ENCODE measurements at regions not wholly inside any gene's neighbourhood (a gene's known extent, or its start where the extent isn't known, plus 50 kb on each side); places are given as distances from the start of the nearest gene placed in this dataset.

GRCh38 chr2:12036640-12036983, 290.2 kb downstream of the LPIN1 start:
- no peak overlapping the region for H3K4me2 ChIP-seq (ENCODE audit: control insufficient read depth, extremely low read depth, insufficient read depth, low read depth, low read length)
- H4K20me1 ChIP-seq (ENCODE audit: control insufficient read depth, extremely low read depth, insufficient read depth, low read length): no peaks in the 10 kb centered on the region
- H3K27me3 ChIP-seq (ENCODE audit: control insufficient read depth, extremely low read depth, insufficient read depth, low read length): no peaks in the 10 kb centered on the region
- DNase-seq (ENCODE audit: low read depth, low spot score) (no peak), FAIRE-seq (no peak)
- H3K36me3 ChIP-seq (ENCODE audit: control insufficient read depth in 2 of 2, extremely low read depth in 1 of 2, insufficient read depth in 2 of 2, low read length in 2 of 2): no peaks in the 10 kb centered on the region
- TF ChIP-seq, protein P1, sequence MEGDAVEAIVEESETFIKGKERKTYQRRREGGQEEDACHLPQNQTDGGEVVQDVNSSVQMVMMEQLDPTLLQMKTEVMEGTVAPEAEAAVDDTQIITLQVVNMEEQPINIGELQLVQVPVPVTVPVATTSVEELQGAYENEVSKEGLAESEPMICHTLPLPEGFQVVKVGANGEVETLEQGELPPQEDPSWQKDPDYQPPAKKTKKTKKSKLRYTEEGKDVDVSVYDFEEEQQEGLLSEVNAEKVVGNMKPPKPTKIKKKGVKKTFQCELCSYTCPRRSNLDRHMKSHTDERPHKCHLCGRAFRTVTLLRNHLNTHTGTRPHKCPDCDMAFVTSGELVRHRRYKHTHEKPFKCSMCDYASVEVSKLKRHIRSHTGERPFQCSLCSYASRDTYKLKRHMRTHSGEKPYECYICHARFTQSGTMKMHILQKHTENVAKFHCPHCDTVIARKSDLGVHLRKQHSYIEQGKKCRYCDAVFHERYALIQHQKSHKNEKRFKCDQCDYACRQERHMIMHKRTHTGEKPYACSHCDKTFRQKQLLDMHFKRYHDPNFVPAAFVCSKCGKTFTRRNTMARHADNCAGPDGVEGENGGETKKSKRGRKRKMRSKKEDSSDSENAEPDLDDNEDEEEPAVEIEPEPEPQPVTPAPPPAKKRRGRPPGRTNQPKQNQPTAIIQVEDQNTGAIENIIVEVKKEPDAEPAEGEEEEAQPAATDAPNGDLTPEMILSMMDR (optimal IDR thresholded peaks at IDR 0.05 in 1 of 3, IDR thresholded peaks at IDR 0.05 in 1 of 3, conservative IDR thresholded peaks at IDR 0.05 in 1 of 3; ENCODE audit: extremely low read depth in 1 of 3, insufficient read depth in 2 of 3, low read length in 3 of 3): no peak
- TF ChIP-seq EZH2 (IDR thresholded peaks at IDR 0.05; ENCODE audit: low read length): no peak
- H3K9me3 ChIP-seq (ENCODE audit: control insufficient read depth, low read depth, low read length): peaks cover 9% of the 10 kb centered on the region
- dilution Hi-C loops (cut with MboI; ENCODE audit: extremely low pct_ligation_motif_present, low sequenced_read_pairs): no loop called here
- no peak overlapping the region for H3K9ac ChIP-seq (ENCODE audit: control insufficient read depth, extremely low read depth, insufficient read depth, low read length)
- no peaks in the 10 kb centered on the region for H3K79me2 ChIP-seq (ENCODE audit: control insufficient read depth, insufficient read depth, low read length)
- no peak overlapping the region for H3K4me3 ChIP-seq (ENCODE audit: control insufficient read depth in 2 of 3, extremely low read depth in 1 of 3, insufficient read depth in 2 of 3, low read depth in 1 of 3, low read length in 3 of 3)
- peaks cover 3% of the 10 kb centered on the region for H3K4me1 ChIP-seq (ENCODE audit: control insufficient read depth, extremely low read depth, insufficient read depth, low read length)
- H3K27ac ChIP-seq (ENCODE audit: control insufficient read depth, insufficient read depth, low read length): no peak overlapping the region
- no peak overlapping the region for H2AFZ ChIP-seq (ENCODE audit: control insufficient read depth, low read length)
- H3K9me1 ChIP-seq (ENCODE audit: control insufficient read depth, extremely low read depth, insufficient read depth, low read length): no peaks in the 10 kb centered on the region

GRCh38 chr2:12037301-12037700, 290.9 kb downstream of the LPIN1 start:
- H3K27me3 ChIP-seq (ENCODE audit: control insufficient read depth, extremely low read depth, insufficient read depth, low read length): no peaks in the 10 kb centered on the region
- H3K79me2 ChIP-seq (ENCODE audit: control insufficient read depth, insufficient read depth, low read length): no peaks in the 10 kb centered on the region
- H3K27ac ChIP-seq (ENCODE audit: control insufficient read depth, insufficient read depth, low read length): no peak overlapping the region
- dilution Hi-C loops (cut with MboI; ENCODE audit: extremely low pct_ligation_motif_present, low sequenced_read_pairs): no loop called here
- DNase-seq (ENCODE audit: low read depth, low spot score): no peak
- no peaks in the 10 kb centered on the region for H3K36me3 ChIP-seq (ENCODE audit: control insufficient read depth in 2 of 2, extremely low read depth in 1 of 2, insufficient read depth in 2 of 2, low read length in 2 of 2)
- TF ChIP-seq EZH2 (IDR thresholded peaks at IDR 0.05; ENCODE audit: low read length): no peak
- TF ChIP-seq, protein P1 (optimal IDR thresholded peaks at IDR 0.05 in 1 of 3, IDR thresholded peaks at IDR 0.05 in 1 of 3, conservative IDR thresholded peaks at IDR 0.05 in 1 of 3; ENCODE audit: extremely low read depth in 1 of 3, insufficient read depth in 2 of 3, low read length in 3 of 3): no peak
- peaks cover 3% of the 10 kb centered on the region for H3K4me1 ChIP-seq (ENCODE audit: control insufficient read depth, extremely low read depth, insufficient read depth, low read length)
- H3K4me2 ChIP-seq (ENCODE audit: control insufficient read depth, extremely low read depth, insufficient read depth, low read depth, low read length): no peak overlapping the region
- H3K9me1 ChIP-seq (ENCODE audit: control insufficient read depth, extremely low read depth, insufficient read depth, low read length): no peaks in the 10 kb centered on the region
- H3K4me3 ChIP-seq (ENCODE audit: control insufficient read depth in 2 of 3, extremely low read depth in 1 of 3, insufficient read depth in 2 of 3, low read depth in 1 of 3, low read length in 3 of 3): no peak overlapping the region
- FAIRE-seq: no peak
- peaks cover 9% of the 10 kb centered on the region for H3K9me3 ChIP-seq (ENCODE audit: control insufficient read depth, low read depth, low read length)
- H4K20me1 ChIP-seq (ENCODE audit: control insufficient read depth, extremely low read depth, insufficient read depth, low read length): no peaks in the 10 kb centered on the region
- H2AFZ ChIP-seq (ENCODE audit: control insufficient read depth, low read length): no peak overlapping the region
- no peak overlapping the region for H3K9ac ChIP-seq (ENCODE audit: control insufficient read depth, extremely low read depth, insufficient read depth, low read length)
